SK-N-SH (cell line): ENCODE measurements at regions not wholly inside any gene's neighbourhood (a gene's known extent, or its start where the extent isn't known, plus 50 kb on each side); places are given as distances from the start of the nearest gene placed in this dataset.

Experiments
- CTCF ChIA-PET: fragments of 300-600, 350-600 bp; formaldehyde crosslinking; extraction: SDS; loops from one replicate; lab custom pipeline; 2021; lab: Yijun Ruan, JAX
- POLR2A ChIA-PET: fragments of 350-600 bp; sonication (Branson Sonifier 250); formaldehyde crosslinking; extraction: SDS; loops from one replicate; lab custom pipeline; 2020; ENCODE audit warnings: antibody characterized with exemption, inconsistent platforms; lab: Yijun Ruan, JAX
- DNase-seq: peaks from one replicate; pipeline ENCODE4 v3.0.0; 2012
- H2AFZ ChIP-seq: fragments of 200-600 bp; sonication (generic); 2 replicates; pipeline ENCODE4 v1.8.1; 2016; ENCODE audit warnings: antibody characterized with exemption, mild to moderate bottlenecking, low read depth
- H3F3A ChIP-seq: fragments of 200-600 bp; sonication (generic); replicated peaks from 2 replicates; pipeline ENCODE3; 2016; ENCODE audit warnings: antibody characterized with exemption, mild to moderate bottlenecking; ENCODE audit not compliant: insufficient read depth
- H3K27ac ChIP-seq, 2 experiments: fragments of 200-500 bp in 1 of 2; fragments of 200-600 bp in 1 of 2; sonication (Bioruptor generic) in 1 of 2; sonication (generic), shearing (Covaris generic) in 1 of 2; 2 replicates each; pipeline versions ENCODE4 v1.5.1 to v1.6.1; 2014 to 2016; ENCODE audit warnings: low read depth in 2 of 2, inconsistent platforms in 1 of 2, low read length in 1 of 2, mild to moderate bottlenecking in 1 of 2, mixed read lengths in 1 of 2
- H3K27me3 ChIP-seq: fragments of 200-600 bp; sonication (generic), shearing (Covaris generic); 2 replicates; pipeline ENCODE4 v1.6.1; 2016; ENCODE audit warnings: mixed run types; ENCODE audit not compliant: insufficient read depth
- H3K36me3 ChIP-seq, 2 experiments: fragments of 200-500 bp in 1 of 2; fragments of 200-600 bp in 1 of 2; sonication (Bioruptor generic) in 1 of 2; sonication (generic) in 1 of 2; replicated peaks in 1 of 2; 2 replicates each; pipeline versions ENCODE3 to v1.5.1; 2014 to 2016; ENCODE audit warnings: low read length in 1 of 2, mild to moderate bottlenecking in 1 of 2; ENCODE audit not compliant: insufficient read depth in 2 of 2, control insufficient read depth in 1 of 2
- H3K4me1 ChIP-seq, 2 experiments: fragments of 200-500 bp in 1 of 2; fragments of 200-600 bp in 1 of 2; sonication (Bioruptor generic) in 1 of 2; sonication (generic), shearing (Covaris generic) in 1 of 2; 2 replicates each; pipeline versions ENCODE4 v1.5.1 to v1.6.1; 2014 to 2016; ENCODE audit warnings: low read depth in 1 of 2, low read length in 1 of 2, mixed run types in 1 of 2; ENCODE audit not compliant: insufficient read depth in 2 of 2, control insufficient read depth in 1 of 2
- H3K4me2 ChIP-seq: fragments of 200-600 bp; sonication (generic), shearing (Covaris generic); 2 replicates; pipeline ENCODE4 v1.6.1; 2017; ENCODE audit warnings: mixed run types
- H3K4me3 ChIP-seq, 2 experiments: fragments of 200-500 bp in 1 of 2; fragments of 200-600 bp in 1 of 2; sonication (Bioruptor generic) in 1 of 2; sonication (generic), shearing (Covaris generic) in 1 of 2; 2 replicates each; pipeline versions ENCODE4 v1.5.1 to v1.8.1; 2014 to 2016; ENCODE audit warnings: low read depth in 2 of 2, inconsistent platforms in 1 of 2, low read length in 1 of 2, mild to moderate bottlenecking in 1 of 2, mixed read lengths in 1 of 2, moderate library complexity in 1 of 2
- H3K79me2 ChIP-seq: fragments of 200-600 bp; sonication (generic); 2 replicates; pipeline ENCODE4 v1.8.1; 2017; ENCODE audit warnings: mild to moderate bottlenecking; ENCODE audit not compliant: insufficient read depth
- H3K9ac ChIP-seq: fragments of 200-600 bp; sonication (generic); 2 replicates; pipeline ENCODE4 v1.6.1; 2017; ENCODE audit warnings: mixed run types
- H3K9me2 ChIP-seq: fragments of 200-600 bp; sonication (generic); 2 replicates; pipeline ENCODE4 v1.6.1; 2017; ENCODE audit warnings: mixed run types
- H3K9me3 ChIP-seq: fragments of 200-600 bp; sonication (generic); 2 replicates; pipeline ENCODE4 v1.6.1; 2017; ENCODE audit warnings: mixed run types, mild to moderate bottlenecking, moderate library complexity
- H4K20me1 ChIP-seq: fragments of 200-600 bp; sonication (generic); 2 replicates; pipeline ENCODE4 v1.6.1; 2017; ENCODE audit warnings: mild to moderate bottlenecking, mixed run types; ENCODE audit not compliant: insufficient read depth
- CHD2 ChIP-seq: fragments of 150-350 bp; IDR thresholded peaks from 2 replicates; pipeline ENCODE4 v1.6.1; 2018; ENCODE audit warnings: low read length; ENCODE audit not compliant: partially characterized antibody
- ELF1 ChIP-seq: IDR thresholded peaks from 2 replicates; pipeline ENCODE4 v1.4.0; 2012
- EZH2phosphoT487 ChIP-seq: fragments of 200-600 bp; sonication (generic); IDR thresholded peaks from 2 replicates; pipeline ENCODE4 v1.6.1; 2017; ENCODE audit warnings: low read depth, mixed run types, mild to moderate bottlenecking, antibody characterized with exemption, moderate library complexity, borderline replicate concordance
- FOSL2 ChIP-seq: IDR thresholded peaks from 2 replicates; pipeline ENCODE4 v1.4.0; 2012; ENCODE audit warnings: low read depth, mild to moderate bottlenecking, moderate library complexity, borderline replicate concordance
- GABPA ChIP-seq: IDR thresholded peaks from 2 replicates; pipeline ENCODE4 v1.4.0; 2012; ENCODE audit warnings: low read depth, mild to moderate bottlenecking
- JUND ChIP-seq: IDR thresholded peaks from 2 replicates; pipeline ENCODE4 v1.4.0; 2012
- MEF2A ChIP-seq: IDR thresholded peaks from 2 replicates; pipeline ENCODE4 v1.4.0; 2012; ENCODE audit warnings: low read depth, borderline replicate concordance
- NFIC ChIP-seq: IDR thresholded peaks from 2 replicates; pipeline ENCODE4 v1.4.0; 2012; ENCODE audit warnings: borderline replicate concordance
- NRF1 ChIP-seq: IDR thresholded peaks from 2 replicates; pipeline ENCODE4 v1.6.1; 2012; ENCODE audit warnings: low read depth, mild to moderate bottlenecking, low read length
- RFX5 ChIP-seq: IDR thresholded peaks from 2 replicates; pipeline ENCODE4 v1.6.1; 2012; ENCODE audit warnings: mild to moderate bottlenecking, improper control_type of control experiment, low read length
- SIN3A ChIP-seq: IDR thresholded peaks from 2 replicates; pipeline ENCODE4 v1.6.1; 2012; ENCODE audit warnings: low read depth, mild to moderate bottlenecking, low read length, moderate library complexity, borderline replicate concordance
- TCF12 ChIP-seq: IDR thresholded peaks from 2 replicates; pipeline ENCODE4 v1.4.0; 2012
- TEAD4 ChIP-seq: IDR thresholded peaks from 2 replicates; pipeline ENCODE4 v1.4.0; 2012; ENCODE audit warnings: mild to moderate bottlenecking, borderline replicate concordance; ENCODE audit not compliant: insufficient read depth
- WGBS: methylation state at CpG from one replicate; pipeline ENCODE4 v1.1.6; 2017; ENCODE audit warnings: low lambda C conversion rate; 5-methylcytosine and 5-hydroxymethylcytosine counted together
- TF ChIP-seq, protein P1 (sequence below): IDR thresholded peaks from 2 replicates; pipeline ENCODE4 v1.4.0; 2012; ENCODE audit warnings: low read depth
- TF ChIP-seq, protein P2 (sequence below): fragments of 200-600 bp; sonication (generic); IDR thresholded peaks from 2 replicates; pipeline ENCODE4 v1.6.1; 2017; ENCODE audit warnings: antibody characterized with exemption, mild to moderate bottlenecking, moderate library complexity

DNA sequence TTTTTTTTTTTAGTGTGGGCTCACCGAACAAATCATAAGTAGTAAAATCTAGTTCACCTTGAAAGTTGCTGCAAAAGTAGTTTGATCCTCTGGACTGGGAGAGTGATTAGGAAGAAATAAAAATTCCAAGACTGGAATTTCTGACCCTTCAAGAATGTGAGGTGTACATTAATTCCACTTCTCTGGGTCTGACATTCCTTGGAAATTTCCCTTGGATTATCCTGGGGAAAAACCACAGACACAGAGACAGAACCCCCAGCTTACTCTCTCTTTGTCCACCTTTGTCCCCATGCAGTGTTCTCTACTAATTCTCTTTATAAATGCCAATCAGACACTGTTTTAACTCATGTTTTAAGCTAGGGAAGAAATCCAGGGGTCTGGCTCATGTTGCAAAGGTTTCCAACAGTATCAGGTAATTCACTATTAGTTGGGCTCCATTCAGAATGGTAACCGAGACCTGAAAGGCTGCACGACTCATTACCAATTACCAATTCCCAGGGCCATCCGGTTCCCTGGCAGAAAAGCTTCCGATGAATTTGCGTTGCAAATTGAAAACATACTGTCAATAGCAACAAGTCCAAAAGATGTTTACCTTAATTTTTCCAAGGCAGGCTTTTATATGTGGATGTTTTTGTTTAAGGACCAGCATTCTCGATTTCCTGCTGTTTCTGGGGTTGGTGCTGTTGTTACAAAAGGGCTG lies 86.3 kb downstream of the BAMBI start (continued):
- TF ChIP-seq, protein P1, sequence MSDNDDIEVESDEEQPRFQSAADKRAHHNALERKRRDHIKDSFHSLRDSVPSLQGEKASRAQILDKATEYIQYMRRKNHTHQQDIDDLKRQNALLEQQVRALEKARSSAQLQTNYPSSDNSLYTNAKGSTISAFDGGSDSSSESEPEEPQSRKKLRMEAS, result no peak
- no peak for TF ChIP-seq CHD2
- TF ChIP-seq TEAD4, result no peak

DNA sequence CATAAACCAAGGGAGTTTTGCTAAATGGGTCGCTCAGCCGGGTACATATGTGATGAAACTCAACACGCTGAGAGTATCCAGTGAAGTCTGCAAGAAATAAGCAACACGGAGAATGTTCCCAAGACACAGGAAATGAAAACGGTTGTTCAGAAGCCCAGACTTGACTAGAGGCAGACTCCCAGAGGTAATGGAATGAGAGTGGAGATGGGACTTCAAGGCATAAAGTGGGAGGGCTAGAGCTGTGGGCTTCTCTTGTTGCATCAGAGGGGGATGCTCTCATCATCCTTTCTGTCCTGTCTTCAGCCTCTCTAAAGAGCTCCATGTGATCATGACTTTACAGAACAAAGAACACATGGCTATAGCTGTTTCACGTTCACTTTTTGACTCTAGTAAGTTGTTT lies 88.3 kb downstream of the BAMBI start:
- POLR2A ChIA-PET, result no interaction called here
- H3K9me3 ChIP-seq, result no peaks in the 10 kb centered on the region

DNA sequence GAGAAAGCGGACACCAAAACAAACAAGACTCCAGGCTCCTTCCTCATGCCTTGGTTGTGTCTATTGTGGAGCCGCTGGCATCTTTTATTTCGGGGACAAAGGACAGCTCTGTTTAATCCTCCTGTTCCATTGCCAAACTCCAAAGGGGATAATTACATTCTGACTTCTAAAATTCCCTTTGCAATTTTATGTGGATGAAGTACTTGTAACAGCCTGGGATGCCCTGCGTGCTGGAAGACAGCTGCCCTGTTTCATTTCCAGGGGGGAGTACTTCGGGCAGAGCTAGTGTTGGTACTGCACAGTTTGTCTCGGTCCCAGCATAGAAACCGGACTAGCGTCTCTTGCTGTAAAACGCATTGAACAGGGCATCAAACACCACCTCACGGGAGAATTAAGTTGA lies 90.9 kb downstream of the BAMBI start:
- no peak overlapping the region for H3K27ac ChIP-seq
- no peaks in the 10 kb centered on the region for H3K9me3 ChIP-seq
- H3K4me1 ChIP-seq, result no peaks in the 10 kb centered on the region; a peak in 1 of 4 replicates
- no peaks in the 10 kb centered on the region for H3F3A ChIP-seq
- POLR2A ChIA-PET, result no interaction called here
- DNase-seq, result no peak
- H4K20me1 ChIP-seq, result no peaks in the 10 kb centered on the region
- no peaks in the 10 kb centered on the region for H3K36me3 ChIP-seq
- H3K9ac ChIP-seq, result no peak overlapping the region
- H3K4me3 ChIP-seq, result no peak overlapping the region
- H3K4me2 ChIP-seq, result no peak overlapping the region
- H3K79me2 ChIP-seq, result no peaks in the 10 kb centered on the region
- peaks cover 6% of the 10 kb centered on the region; the same call in 1 of the 2 replicates for H3K27me3 ChIP-seq
- TF ChIP-seq EZH2phosphoT487 (no peak), NFIC (no peak), GABPA (no peak)
- TF ChIP-seq, all 33 proteins: peak for 0
- Histone ChIP-seq H2AFZ (no peak overlapping the region), H3K9me2 (no peaks in the 10 kb centered on the region)
- 78% methylated on average over 10 of the region's 10 CpGs for WGBS
- CTCF ChIA-PET, result interaction anchor here (0.8 to 1.4 kb wide), 3 partner anchors 20 to 96 kb away, joined by 3 to 4 read pairs (median 3); no protein-coding TSS in a partner anchor

More for the DNA sequence above, 88.3 kb downstream of the BAMBI start:
- Histone ChIP-seq H3K4me1 (no peaks in the 10 kb centered on the region; a peak in 1 of 4 replicates), H3K79me2 (no peaks in the 10 kb centered on the region), H3K9ac (no peak overlapping the region), H3K4me2 (no peak overlapping the region), H2AFZ (no peak overlapping the region), H3K9me2 (no peaks in the 10 kb centered on the region), H3F3A (no peaks in the 10 kb centered on the region), H3K27me3 (peaks cover 6% of the 10 kb centered on the region; the same call in 1 of the 2 replicates), H4K20me1 (no peaks in the 10 kb centered on the region), H3K27ac (no peak overlapping the region), H3K36me3 (no peaks in the 10 kb centered on the region), H3K4me3 (no peak overlapping the region)
- 72% methylated on average over 6 of the region's 6 CpGs for WGBS
- DNase-seq, result no peak
- CTCF ChIA-PET, result interaction anchor here (1.3 kb wide), 1 partner anchor 13 kb away, joined by 3 read pairs; no protein-coding TSS in a partner anchor
- TF ChIP-seq EZH2phosphoT487, result no peak
- TF ChIP-seq TCF12, result no peak
- no peak for TF ChIP-seq FOSL2
- TF ChIP-seq NFIC, result no peak
- TF ChIP-seq TEAD4, result no peak
- TF ChIP-seq ELF1, result no peak
- no peak for TF ChIP-seq CHD2
- TF ChIP-seq, protein P1, result no peak
- no peak for TF ChIP-seq JUND
- no peak for TF ChIP-seq MEF2A
- TF ChIP-seq NRF1, result no peak
- TF ChIP-seq, protein P2, sequence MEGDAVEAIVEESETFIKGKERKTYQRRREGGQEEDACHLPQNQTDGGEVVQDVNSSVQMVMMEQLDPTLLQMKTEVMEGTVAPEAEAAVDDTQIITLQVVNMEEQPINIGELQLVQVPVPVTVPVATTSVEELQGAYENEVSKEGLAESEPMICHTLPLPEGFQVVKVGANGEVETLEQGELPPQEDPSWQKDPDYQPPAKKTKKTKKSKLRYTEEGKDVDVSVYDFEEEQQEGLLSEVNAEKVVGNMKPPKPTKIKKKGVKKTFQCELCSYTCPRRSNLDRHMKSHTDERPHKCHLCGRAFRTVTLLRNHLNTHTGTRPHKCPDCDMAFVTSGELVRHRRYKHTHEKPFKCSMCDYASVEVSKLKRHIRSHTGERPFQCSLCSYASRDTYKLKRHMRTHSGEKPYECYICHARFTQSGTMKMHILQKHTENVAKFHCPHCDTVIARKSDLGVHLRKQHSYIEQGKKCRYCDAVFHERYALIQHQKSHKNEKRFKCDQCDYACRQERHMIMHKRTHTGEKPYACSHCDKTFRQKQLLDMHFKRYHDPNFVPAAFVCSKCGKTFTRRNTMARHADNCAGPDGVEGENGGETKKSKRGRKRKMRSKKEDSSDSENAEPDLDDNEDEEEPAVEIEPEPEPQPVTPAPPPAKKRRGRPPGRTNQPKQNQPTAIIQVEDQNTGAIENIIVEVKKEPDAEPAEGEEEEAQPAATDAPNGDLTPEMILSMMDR, result no peak
- TF ChIP-seq RFX5, result no peak
- no peak for TF ChIP-seq SIN3A
